K562 (cell line): ENCODE measurements at regions not wholly inside any gene's neighbourhood (a gene's known extent, or its start where the extent isn't known, plus 50 kb on each side); places are given as distances from the start of the nearest gene placed in this dataset.

ENCODE experiments used
- ADNP ChIP-seq: fragments of 200-800 bp; sonication (Bioruptor generic); IDR thresholded peaks from 2 replicates; pipeline ENCODE4 v1.6.1; 2016; ENCODE audit warnings: missing genetic modification characterization, missing compliant biosample characterization
- BRD9 ChIP-seq: fragments of 450-650 bp; IDR thresholded peaks from 2 replicates; pipeline ENCODE4 v1.6.1; 2018; ENCODE audit warnings: low read depth; ENCODE audit not compliant: partially characterized antibody
- C11orf30 ChIP-seq: fragments of 450-650 bp; IDR thresholded peaks from 2 replicates; pipeline ENCODE4 v1.6.1; 2016; ENCODE audit warnings: low read depth, mild to moderate bottlenecking
- CBX1 ChIP-seq: sonication (generic); IDR thresholded peaks from 2 replicates; pipeline ENCODE4 v1.6.1; 2016; ENCODE audit warnings: antibody characterized with exemption, low read depth, mild to moderate bottlenecking
- DLX4 ChIP-seq: fragments of 250-450 bp; sonication (Bioruptor Pico); IDR thresholded peaks from 2 replicates; pipeline ENCODE4 v1.6.1; 2021; ENCODE audit warnings: mild to moderate bottlenecking
- E2F1 ChIP-seq: sonication (generic); formaldehyde crosslinking; IDR thresholded peaks from 2 replicates; pipeline ENCODE4 v1.8.1; 2023; ENCODE audit warnings: mild to moderate bottlenecking, missing genetic modification reagents, moderate library complexity
- GTF2B ChIP-seq: IDR thresholded peaks from 2 replicates; pipeline ENCODE4 v1.6.1; 2011; ENCODE audit not compliant: insufficient read length; ENCODE audit errors: extremely low read depth
- JUND ChIP-seq, 2 experiments: IDR thresholded peaks; 2 replicates in 1 of 2; 3 replicates in 1 of 2; pipeline ENCODE4 v1.6.1; 2011; ENCODE audit warnings: borderline replicate concordance in 2 of 2, low read depth in 2 of 2, low read length in 2 of 2, improper control_type of control experiment in 1 of 2, missing biosample characterization in 1 of 2, missing genetic modification characterization in 1 of 2, missing genetic modification reagents in 1 of 2
- KDM5B ChIP-seq: fragments of 200-600 bp; sonication (generic); IDR thresholded peaks from 2 replicates; pipeline ENCODE4 v1.6.1; 2012; ENCODE audit warnings: low read depth, mild to moderate bottlenecking, moderate library complexity, low read length, control low read depth, inconsistent platforms; ENCODE audit not compliant: insufficient replicate concordance
- MYC ChIP-seq, 2 experiments: fragments of 250-450 bp in 1 of 2; sonication (Bioruptor Pico) in 1 of 2; IDR thresholded peaks; 2 replicates each; pipeline versions ENCODE4 v1.5.1 to v1.6.1; 2012 to 2021; ENCODE audit warnings: low read depth in 2 of 2, borderline replicate concordance in 1 of 2, improper control_type of control experiment in 1 of 2, low read length in 1 of 2, mild to moderate bottlenecking in 1 of 2, moderate library complexity in 1 of 2
- NR0B1 ChIP-seq: fragments of 450-650 bp; IDR thresholded peaks from one replicate; pipeline ENCODE4 v1.6.1; 2018; ENCODE audit warnings: mild to moderate bottlenecking, moderate library complexity; ENCODE audit not compliant: partially characterized antibody
- NR2F6 ChIP-seq: fragments of 450-650 bp; formaldehyde crosslinking; IDR thresholded peaks from 2 replicates; pipeline ENCODE4 v1.4.0; 2020; ENCODE audit warnings: mild to moderate bottlenecking
- POLR2A ChIP-seq: fragments of 450-650 bp; conservative IDR thresholded peaks from 2 replicates; pipeline ENCODE4 v1.6.1; 2016
- POLR2AphosphoS2 ChIP-seq: IDR thresholded peaks from 2 replicates; pipeline ENCODE4 v1.6.1; 2012; ENCODE audit warnings: low read length, improper control_type of control experiment
- TARDBP ChIP-seq: fragments of 450-650 bp; IDR thresholded peaks from 2 replicates; pipeline ENCODE4 v1.6.1; 2016
- ZNF57 ChIP-seq: fragments of 450-650 bp; formaldehyde crosslinking; IDR thresholded peaks from 2 replicates; pipeline ENCODE4 v1.4.0; 2020; ENCODE audit warnings: mild to moderate bottlenecking, moderate library complexity
- ZNF668 ChIP-seq: fragments of 250-450 bp; sonication (Bioruptor Pico); IDR thresholded peaks from 2 replicates; pipeline ENCODE4 v1.8.0; 2022; ENCODE audit warnings: mild to moderate bottlenecking, inconsistent platforms
- ZNF76 ChIP-seq: fragments of 250-450 bp; sonication (Bioruptor Pico); IDR thresholded peaks from 2 replicates; pipeline ENCODE4 v1.4.0; 2020; ENCODE audit warnings: mild to moderate bottlenecking, moderate library complexity, borderline replicate concordance
- TF ChIP-seq, protein P1 (sequence below): fragments of 450-650 bp; formaldehyde crosslinking; IDR thresholded peaks from 2 replicates; pipeline ENCODE4 v1.4.0; 2020; ENCODE audit warnings: mild to moderate bottlenecking, moderate library complexity
- TF ChIP-seq, protein P2 (sequence below): sonication (generic); formaldehyde crosslinking; IDR thresholded peaks from 2 replicates; pipeline ENCODE4 v1.9.0; 2022; ENCODE audit warnings: mild to moderate bottlenecking, missing genetic modification reagents

GRCh38 chrX:131830400-131831184 is 192.5 kb upstream of the STK26 start (continued):
- TF ChIP-seq, protein P1, sequence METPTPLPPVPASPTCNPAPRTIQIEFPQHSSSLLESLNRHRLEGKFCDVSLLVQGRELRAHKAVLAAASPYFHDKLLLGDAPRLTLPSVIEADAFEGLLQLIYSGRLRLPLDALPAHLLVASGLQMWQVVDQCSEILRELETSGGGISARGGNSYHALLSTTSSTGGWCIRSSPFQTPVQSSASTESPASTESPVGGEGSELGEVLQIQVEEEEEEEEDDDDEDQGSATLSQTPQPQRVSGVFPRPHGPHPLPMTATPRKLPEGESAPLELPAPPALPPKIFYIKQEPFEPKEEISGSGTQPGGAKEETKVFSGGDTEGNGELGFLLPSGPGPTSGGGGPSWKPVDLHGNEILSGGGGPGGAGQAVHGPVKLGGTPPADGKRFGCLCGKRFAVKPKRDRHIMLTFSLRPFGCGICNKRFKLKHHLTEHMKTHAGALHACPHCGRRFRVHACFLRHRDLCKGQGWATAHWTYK (CRISPR knock-in tag), result no peak
- TF ChIP-seq TARDBP (no peak), MYC (IDR thresholded peaks at IDR 0.05; ENCODE audit: low read depth, low read length) (peak; percentile 92), MYC (CRISPR knock-in tag; IDR thresholded peaks at IDR 0.05; ENCODE audit: borderline replicate concordance, low read depth) (no peak), POLR2AphosphoS2 (no peak), ZNF76 (CRISPR knock-in tag) (no peak), CBX1 (no peak), NR2F6 (CRISPR knock-in tag) (no peak), E2F1 (no peak), ZNF668 (no peak), POLR2A (peak; percentile 73), ADNP (tag) (0 out of 2 replicates have a peak, but pooled peaks have one; percentile 28), KDM5B (no peak), DLX4 (CRISPR knock-in tag) (no peak), NR0B1 (no peak), ZNF57 (CRISPR knock-in tag) (no peak), C11orf30 (peak; percentile 90), BRD9 (peak; percentile 89), JUND (IDR thresholded peaks at IDR 0.05; ENCODE audit: borderline replicate concordance, low read depth, low read length) (no peak), JUND (tag; IDR thresholded peaks at IDR 0.05; ENCODE audit: borderline replicate concordance, low read depth, low read length) (0 out of 3 replicates have a peak, but pooled peaks have one; percentile 15), GTF2B (no peak)
- TF ChIP-seq, protein P2, sequence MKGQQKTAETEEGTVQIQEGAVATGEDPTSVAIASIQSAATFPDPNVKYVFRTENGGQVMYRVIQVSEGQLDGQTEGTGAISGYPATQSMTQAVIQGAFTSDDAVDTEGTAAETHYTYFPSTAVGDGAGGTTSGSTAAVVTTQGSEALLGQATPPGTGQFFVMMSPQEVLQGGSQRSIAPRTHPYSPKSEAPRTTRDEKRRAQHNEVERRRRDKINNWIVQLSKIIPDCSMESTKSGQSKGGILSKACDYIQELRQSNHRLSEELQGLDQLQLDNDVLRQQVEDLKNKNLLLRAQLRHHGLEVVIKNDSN, result peak; percentile 83
